BJ (cell line): ENCODE measurements at regions not wholly inside any gene's neighbourhood (a gene's known extent, or its start where the extent isn't known, plus 50 kb on each side); places are given as distances from the start of the nearest gene placed in this dataset.

Experiments
- CTCF ChIA-PET: fragments of 350-600 bp; formaldehyde crosslinking; extraction: SDS; loops from one replicate; lab custom pipeline; 2021; ENCODE audit warnings: antibody characterized with exemption, inconsistent platforms; lab: Yijun Ruan, JAX
- POLR2A ChIA-PET: fragments of 300-600 bp; sonication (Branson Sonifier 250); formaldehyde crosslinking; extraction: SDS; loops from one replicate; lab custom pipeline; 2021; ENCODE audit warnings: antibody characterized with exemption; lab: Charles Lee
- DNase-seq: peaks from one replicate; pipeline ENCODE4 v3.0.0-alpha.2; 2011; ENCODE audit warnings: low read depth
- H3K27me3 ChIP-seq: 2 replicates; pipeline ENCODE4 v1.6.0; 2011; ENCODE audit warnings: low read length; ENCODE audit not compliant: control insufficient read depth, insufficient read depth
- H3K36me3 ChIP-seq: 2 replicates; pipeline ENCODE4 v1.5.1; 2011; ENCODE audit warnings: low read length; ENCODE audit not compliant: control insufficient read depth, insufficient read depth
- H3K4me3 ChIP-seq: 2 replicates; pipeline ENCODE4 v1.5.1; 2011; ENCODE audit warnings: low read depth, mild to moderate bottlenecking, control low read depth, low read length
- CTCF ChIP-seq: IDR thresholded peaks from 2 replicates; pipeline ENCODE4 v1.5.1; 2011; ENCODE audit warnings: low read depth, mild to moderate bottlenecking, control low read depth, inconsistent platforms, low read length, moderate library complexity; ENCODE audit not compliant: insufficient read depth

GRCh38 chr18:37717656-37718055 is 152.1 kb upstream of the CELF4 start:
- no peak for TF ChIP-seq CTCF
- ChIA-PET POLR2A (no interaction called here), CTCF (no interaction called here)
- Histone ChIP-seq H3K4me3 (no peak overlapping the region), H3K27me3 (no peaks in the 10 kb centered on the region), H3K36me3 (no peaks in the 10 kb centered on the region)
- DNase-seq, result no peak

GRCh38 chr18:37717098-37717497 is 151.5 kb upstream of the CELF4 start:
- no peaks in the 10 kb centered on the region for H3K27me3 ChIP-seq
- TF ChIP-seq CTCF, result no peak
- no peaks in the 10 kb centered on the region for H3K36me3 ChIP-seq
- ChIA-PET POLR2A (no interaction called here), CTCF (no interaction called here)
- no peak overlapping the region for H3K4me3 ChIP-seq
- no peak for DNase-seq

- CTCF ChIA-PET, result no interaction called here
- POLR2A ChIA-PET, result no interaction called here
- no peak for TF ChIP-seq CTCF
- Histone ChIP-seq H3K27me3 (no peaks in the 10 kb centered on the region), H3K4me3 (no peak overlapping the region), H3K36me3 (no peaks in the 10 kb centered on the region)
- DNase-seq, result no peak
Measured at GRCh38 chr18:37716106-37716735, 150.6 kb upstream of the CELF4 start.

GRCh38 chr18:37714691-37715090 is 149.1 kb upstream of the CELF4 start:
- DNase-seq, result no peak
- Histone ChIP-seq H3K4me3 (no peak overlapping the region), H3K27me3 (no peaks in the 10 kb centered on the region), H3K36me3 (no peaks in the 10 kb centered on the region)
- POLR2A ChIA-PET, result no interaction called here
- TF ChIP-seq CTCF, result no peak
- CTCF ChIA-PET, result no interaction called here

- no peaks in the 10 kb centered on the region for H3K27me3 ChIP-seq
- no peak overlapping the region for H3K4me3 ChIP-seq
- TF ChIP-seq CTCF, result no peak
- ChIA-PET POLR2A (no interaction called here), CTCF (no interaction called here)
- no peak for DNase-seq
- no peaks in the 10 kb centered on the region for H3K36me3 ChIP-seq
Measured at GRCh38 chr18:37712776-37713175, 147.2 kb upstream of the CELF4 start.
